OCI-LY3 (cell line): ENCODE measurements at regions not wholly inside any gene's neighbourhood (a gene's known extent, or its start where the extent isn't known, plus 50 kb on each side); places are given as distances from the start of the nearest gene placed in this dataset.
"Not testable (repeated sequence)": the region's sequence is repeated elsewhere in the genome, so short reads cannot be mapped to it uniquely, and the experiment has no call there.

Experiments used
- H2AFZ ChIP-seq: fragments of 200-600, 300-600 bp; shearing (Covaris generic); 2 replicates; pipeline ENCODE4 v1.6.0; 2014; ENCODE audit warnings: antibody characterized with exemption, low read depth, low read length
- H3K27ac ChIP-seq: fragments of 200-600, 300-600 bp; sonication (generic); 2 replicates; pipeline ENCODE4 v1.5.1; 2014; ENCODE audit warnings: mild to moderate bottlenecking, low read length, moderate library complexity, mixed read lengths
- H3K27me3 ChIP-seq: fragments of 200-600, 300-600 bp; sonication (generic); 2 replicates; pipeline ENCODE4 v1.6.1; 2014; ENCODE audit warnings: low read depth, low read length, mixed read lengths
- H3K36me3 ChIP-seq: fragments of 200-600, 300-600 bp; sonication (generic); replicated peaks from 2 replicates; pipeline ENCODE3; 2014; ENCODE audit warnings: low read depth, low read length, mixed read lengths
- H3K4me1 ChIP-seq: fragments of 300-600, 200-600 bp; sonication (generic); 2 replicates; pipeline ENCODE4 v1.6.1; 2014; ENCODE audit warnings: low read length, mixed read lengths
- H3K4me2 ChIP-seq: fragments of 200-600, 300-600 bp; sonication (generic); 2 replicates; pipeline ENCODE4 v1.6.1; 2014; ENCODE audit warnings: low read length, mixed read lengths
- H3K4me3 ChIP-seq: fragments of 300-600, 200-600 bp; sonication (generic); 2 replicates; pipeline ENCODE4 v1.5.1; 2014; ENCODE audit warnings: antibody characterized with exemption, mild to moderate bottlenecking, low read length, moderate library complexity
- H3K79me2 ChIP-seq: fragments of 300-600, 200-600 bp; shearing (Covaris generic); 2 replicates; pipeline ENCODE4 v1.6.1; 2014; ENCODE audit warnings: mild to moderate bottlenecking, low read length, mixed read lengths
- H3K9ac ChIP-seq: fragments of 300-600, 200-600 bp; shearing (Covaris generic); 2 replicates; pipeline ENCODE4 v1.6.0; 2014; ENCODE audit warnings: mild to moderate bottlenecking, low read length, moderate library complexity
- H3K9me3 ChIP-seq: fragments of 200-600, 300-600 bp; shearing (Covaris generic); 2 replicates; pipeline ENCODE4 v1.6.1; 2014; ENCODE audit warnings: low read length, mixed read lengths; ENCODE audit not compliant: insufficient read depth
- H4K20me1 ChIP-seq: fragments of 200-600, 300-600 bp; sonication (generic); 2 replicates; pipeline ENCODE4 v1.6.1; 2016; ENCODE audit warnings: low read length, mixed read lengths; ENCODE audit not compliant: insufficient read depth
- CTCF ChIP-seq: fragments of 200-600, 300-600 bp; sonication (generic); IDR thresholded peaks from 2 replicates; pipeline ENCODE4 v1.5.1; 2014; ENCODE audit warnings: antibody characterized with exemption, low read length, low read depth
- EZH2phosphoT487 ChIP-seq: fragments of 200-600 bp; shearing (Covaris generic); IDR thresholded peaks from 2 replicates; pipeline ENCODE4 v1.6.1; 2018; ENCODE audit warnings: antibody characterized with exemption, mixed run types, low read depth

- H3K4me3 ChIP-seq: no peak overlapping the region
- TF ChIP-seq CTCF (no peak), EZH2phosphoT487 (no peak)
- H4K20me1 ChIP-seq: peaks cover 7% of the 10 kb centered on the region
- H3K36me3 ChIP-seq: no peaks in the 10 kb centered on the region
- H3K4me2 ChIP-seq: no peak overlapping the region
- no peak overlapping the region for H3K27ac ChIP-seq
- H3K79me2 ChIP-seq: no peaks in the 10 kb centered on the region
- H3K9me3 ChIP-seq: no peaks in the 10 kb centered on the region
- no peak overlapping the region for H3K9ac ChIP-seq
- peaks cover 88% of the 10 kb centered on the region for H3K27me3 ChIP-seq
- H2AFZ ChIP-seq: no peak overlapping the region
- H3K4me1 ChIP-seq: no peaks in the 10 kb centered on the region
Measured at GRCh38 chr3:170657312-170657711, 71.4 kb upstream of the SLC7A14 start.

- Histone ChIP-seq H3K27ac (no peak overlapping the region), H3K4me3 (no peak overlapping the region), H4K20me1 (peaks cover 7% of the 10 kb centered on the region), H3K4me2 (no peak overlapping the region), H3K9ac (no peak overlapping the region), H3K79me2 (no peaks in the 10 kb centered on the region), H2AFZ (no peak overlapping the region), H3K9me3 (no peaks in the 10 kb centered on the region), H3K36me3 (no peaks in the 10 kb centered on the region), H3K27me3 (peaks cover 94% of the 10 kb centered on the region), H3K4me1 (no peaks in the 10 kb centered on the region)
- TF ChIP-seq EZH2phosphoT487 (no peak), CTCF (no peak)
Measured at GRCh38 chr3:170656284-170656683, 70.4 kb upstream of the SLC7A14 start.

- H3K4me1 ChIP-seq: no peaks in the 10 kb centered on the region
- H3K27me3 ChIP-seq: peaks cover 93% of the 10 kb centered on the region
- H2AFZ ChIP-seq: no peak overlapping the region
- no peaks in the 10 kb centered on the region for H3K36me3 ChIP-seq
- no peak overlapping the region for H3K9ac ChIP-seq
- H3K4me2 ChIP-seq: no peak overlapping the region
- no peak overlapping the region for H3K4me3 ChIP-seq
- no peaks in the 10 kb centered on the region for H3K9me3 ChIP-seq
- no peak overlapping the region for H3K27ac ChIP-seq
- H3K79me2 ChIP-seq: no peaks in the 10 kb centered on the region
- H4K20me1 ChIP-seq: peaks cover 7% of the 10 kb centered on the region
- TF ChIP-seq CTCF (no peak), EZH2phosphoT487 (no peak)
Measured at GRCh38 chr3:170653801-170654200, 67.9 kb upstream of the SLC7A14 start.

- Histone ChIP-seq H3K4me2 (no peak overlapping the region), H2AFZ (no peak overlapping the region), H3K9me3 (no peaks in the 10 kb centered on the region), H3K36me3 (no peaks in the 10 kb centered on the region), H3K79me2 (no peaks in the 10 kb centered on the region), H3K9ac (no peak overlapping the region), H3K27me3 (peaks cover 83% of the 10 kb centered on the region), H3K4me1 (no peaks in the 10 kb centered on the region), H4K20me1 (peaks cover 7% of the 10 kb centered on the region), H3K27ac (no peak overlapping the region), H3K4me3 (no peak overlapping the region)
- no peak for TF ChIP-seq CTCF
- no peak for TF ChIP-seq EZH2phosphoT487
Measured at GRCh38 chr3:170651260-170651845, 65.5 kb upstream of the SLC7A14 start.

- not testable (repeated sequence) for H3K9me3 ChIP-seq, H3K4me3 ChIP-seq, H2AFZ ChIP-seq, H3K9ac ChIP-seq, H3K4me1 ChIP-seq, H4K20me1 ChIP-seq, H3K4me2 ChIP-seq, H3K36me3 ChIP-seq, H3K79me2 ChIP-seq, H3K27ac ChIP-seq
- peaks cover 78% of the 10 kb centered on the region for H3K27me3 ChIP-seq
Measured at GRCh38 chr3:170650557-170650956, 64.7 kb upstream of the SLC7A14 start.
